22Rv1 (cell line): ENCODE measurements at regions not wholly inside any gene's neighbourhood (a gene's known extent, or its start where the extent isn't known, plus 50 kb on each side); places are given as distances from the start of the nearest gene placed in this dataset.

Source experiments
- H3K27ac ChIP-seq: fragments of 450-650 bp; 2 replicates; pipeline ENCODE4 v1.5.1; 2017
- CTCF ChIP-seq: fragments of 450-650 bp; IDR thresholded peaks from 2 replicates; pipeline ENCODE4 v1.5.1; 2017; ENCODE audit warnings: mild to moderate bottlenecking
- ZFX ChIP-seq: fragments of 450-650 bp; IDR thresholded peaks from 2 replicates; pipeline ENCODE4 v1.6.1; 2017; ENCODE audit warnings: antibody characterized with exemption, borderline replicate concordance

DNA sequence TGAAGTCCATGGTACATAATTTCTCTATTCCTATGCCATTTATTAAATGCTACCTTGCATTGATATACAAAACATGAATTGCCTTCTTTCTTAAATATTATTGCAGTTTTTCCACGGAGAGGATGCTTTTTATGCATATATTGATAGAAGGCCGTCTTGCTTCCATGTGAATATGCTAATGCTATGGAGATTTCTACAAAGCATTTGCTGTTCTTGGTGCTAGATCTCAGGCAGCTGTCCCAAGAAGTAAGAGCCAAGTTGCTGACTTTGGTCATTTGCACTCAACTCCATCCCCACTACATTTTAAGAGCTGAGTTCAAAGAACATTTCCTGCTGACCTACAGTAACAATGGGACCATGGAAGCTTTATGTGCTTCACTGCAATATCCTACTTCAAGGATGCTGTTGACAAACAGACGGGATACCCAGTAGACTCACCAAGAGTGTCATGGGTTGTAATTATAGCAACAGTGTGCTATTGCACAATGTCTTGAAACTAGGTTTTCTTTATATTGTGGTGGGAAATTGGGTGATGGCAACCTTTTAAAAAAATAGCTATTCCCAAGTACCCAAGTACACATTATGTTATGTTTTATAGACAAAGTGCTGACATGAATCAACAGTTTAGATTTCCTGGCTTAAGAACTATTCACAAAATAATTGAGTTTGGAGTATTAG is 1172.4 kb upstream of the PIK3C3 start:
- no peak overlapping the region for H3K27ac ChIP-seq
- TF ChIP-seq ZFX (no peak), CTCF (no peak)

DNA sequence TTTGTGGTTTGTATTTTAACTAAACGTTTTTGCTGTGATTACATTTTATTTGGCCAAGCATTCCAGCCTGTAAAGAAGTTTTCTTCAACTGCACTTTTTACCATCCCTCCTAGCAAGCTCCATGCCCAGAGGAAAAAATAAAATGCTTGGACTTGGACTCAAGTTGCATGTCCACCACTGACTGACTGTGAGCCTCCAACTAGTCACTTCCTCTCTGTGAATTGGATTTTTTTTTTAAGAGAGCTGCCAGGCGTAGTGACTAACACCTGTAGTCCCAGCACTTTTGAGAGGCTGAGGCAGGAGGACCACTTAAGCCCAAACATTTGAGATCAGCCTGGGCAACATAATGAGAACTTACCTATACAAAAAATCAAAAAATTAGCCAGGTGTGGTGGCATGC is 1185.2 kb upstream of the PIK3C3 start:
- TF ChIP-seq CTCF (no peak), ZFX (no peak)
- H3K27ac ChIP-seq = no peak overlapping the region

GRCh38 chr18:40760251-40760650 is 1194.8 kb upstream of the PIK3C3 start:
- TF ChIP-seq CTCF (no peak), ZFX (no peak)
- H3K27ac ChIP-seq = no peak overlapping the region

- no peak overlapping the region for H3K27ac ChIP-seq
- TF ChIP-seq ZFX = no peak
- no peak for TF ChIP-seq CTCF
Measured at GRCh38 chr18:40754477-40754876, 1200.6 kb upstream of the PIK3C3 start.

- TF ChIP-seq ZFX (no peak), CTCF (no peak)
- no peak overlapping the region for H3K27ac ChIP-seq
Measured at GRCh38 chr18:40752316-40752715, 1202.7 kb upstream of the PIK3C3 start.

GRCh38 chr18:40751186-40751585 is 1203.8 kb upstream of the PIK3C3 start:
- TF ChIP-seq CTCF = no peak
- TF ChIP-seq ZFX = no peak
- no peak overlapping the region for H3K27ac ChIP-seq

- H3K27ac ChIP-seq = no peak overlapping the region
- TF ChIP-seq ZFX (no peak), CTCF (no peak)
Measured at GRCh38 chr18:40739029-40739428, 1216.0 kb upstream of the PIK3C3 start.
